ENCODE measurements at regions not wholly inside any gene's neighbourhood (a gene's known extent, or its start where the extent isn't known, plus 50 kb on each side); places are given as distances from the start of the nearest gene placed in this dataset.

GRCh38 chr1:229810961-229811360, 184.9 kb downstream of the URB2 start:
- Histone ChIP-seq H3K36me3 (no peaks in the 10 kb centered on the region), H3K4me3 (no peak overlapping the region), H3K4me1 (no peaks in the 10 kb centered on the region), H3K27me3 (no peaks in the 10 kb centered on the region), H3K27ac (no peak overlapping the region), H3K9me3 (peaks cover 0 to 7% (median 0%) of the 10 kb centered on the region in 3 donors)
- intact Hi-C loops (cut with DNase I; ENCODE audit: low total_unique reads) (no loop called here), in situ Hi-C loops (cut with MboI; ENCODE audit: low sequenced_read_pairs in 4 of 4) (no loop called here)
- DNase-seq (no peak), ATAC-seq (no peak)
- TF ChIP-seq CTCF (IDR thresholded peaks at IDR 0.05 in 4 of 5, conservative IDR thresholded peaks at IDR 0.05 in 1 of 5) (no peak), POLR2A (IDR thresholded peaks at IDR 0.05) (no peak)

GRCh38 chr1:229812148-229812547, 186.1 kb downstream of the URB2 start:
- Histone ChIP-seq H3K4me3 (no peak overlapping the region), H3K9me3 (peaks cover 0 to 7% (median 0%) of the 10 kb centered on the region in 3 donors), H3K4me1 (no peaks in the 10 kb centered on the region), H3K27ac (no peak overlapping the region), H3K27me3 (no peaks in the 10 kb centered on the region), H3K36me3 (no peaks in the 10 kb centered on the region)
- in situ Hi-C loops (cut with MboI; ENCODE audit: low sequenced_read_pairs in 4 of 4) (no loop called here), intact Hi-C loops (cut with DNase I; ENCODE audit: low total_unique reads) (no loop called here)
- DNase-seq (no peak), ATAC-seq (no peak)
- TF ChIP-seq POLR2A (IDR thresholded peaks at IDR 0.05) (no peak), CTCF (IDR thresholded peaks at IDR 0.05 in 4 of 5, conservative IDR thresholded peaks at IDR 0.05 in 1 of 5) (no peak)

GRCh38 chr1:229812693-229813092, 186.6 kb downstream of the URB2 start:
- intact Hi-C loops (cut with DNase I; ENCODE audit: low total_unique reads) (no loop called here), in situ Hi-C loops (cut with MboI; ENCODE audit: low sequenced_read_pairs in 4 of 4) (no loop called here)
- DNase-seq (no peak), ATAC-seq (no peak)
- Histone ChIP-seq H3K27me3 (no peaks in the 10 kb centered on the region), H3K4me3 (no peak overlapping the region), H3K27ac (no peak overlapping the region), H3K36me3 (no peaks in the 10 kb centered on the region), H3K4me1 (no peaks in the 10 kb centered on the region), H3K9me3 (peaks cover 0 to 7% (median 0%) of the 10 kb centered on the region in 3 donors)
- TF ChIP-seq CTCF (IDR thresholded peaks at IDR 0.05 in 4 of 5, conservative IDR thresholded peaks at IDR 0.05 in 1 of 5), result no peak
- no peak for TF ChIP-seq POLR2A (IDR thresholded peaks at IDR 0.05)

GRCh38 chr1:229815076-229815475, 189.0 kb downstream of the URB2 start:
- ATAC-seq (no peak), DNase-seq (no peak)
- intact Hi-C loops (cut with DNase I; ENCODE audit: low total_unique reads) (no loop called here), in situ Hi-C loops (cut with MboI; ENCODE audit: low sequenced_read_pairs in 4 of 4) (no loop called here)
- H3K4me3 ChIP-seq, result no peak overlapping the region
- no peaks in the 10 kb centered on the region for H3K27me3 ChIP-seq
- H3K9me3 ChIP-seq, result peaks cover 0 to 4% (median 0%) of the 10 kb centered on the region in 3 donors
- TF ChIP-seq CTCF (IDR thresholded peaks at IDR 0.05 in 4 of 5, conservative IDR thresholded peaks at IDR 0.05 in 1 of 5), result no peak
- no peak for TF ChIP-seq POLR2A (IDR thresholded peaks at IDR 0.05)
- H3K36me3 ChIP-seq, result no peaks in the 10 kb centered on the region
- H3K27ac ChIP-seq, result no peak overlapping the region
- no peaks in the 10 kb centered on the region for H3K4me1 ChIP-seq

GRCh38 chr1:229815961-229816360, 189.9 kb downstream of the URB2 start:
- no peaks in the 10 kb centered on the region for H3K27me3 ChIP-seq
- no peaks in the 10 kb centered on the region for H3K9me3 ChIP-seq
- H3K36me3 ChIP-seq, result no peaks in the 10 kb centered on the region
- intact Hi-C loops (cut with DNase I; ENCODE audit: low total_unique reads), result no loop called here
- H3K4me3 ChIP-seq, result no peak overlapping the region
- H3K27ac ChIP-seq, result no peak overlapping the region
- no peak for DNase-seq
- no peaks in the 10 kb centered on the region for H3K4me1 ChIP-seq
- no peak for ATAC-seq
- in situ Hi-C loops (cut with MboI; ENCODE audit: low sequenced_read_pairs in 4 of 4), result no loop called here
- TF ChIP-seq CTCF (IDR thresholded peaks at IDR 0.05 in 4 of 5, conservative IDR thresholded peaks at IDR 0.05 in 1 of 5), result no peak
